ENCODE measurements at regions not wholly inside any gene's neighbourhood (a gene's known extent, or its start where the extent isn't known, plus 50 kb on each side); places are given as distances from the start of the nearest gene placed in this dataset.

DNA sequence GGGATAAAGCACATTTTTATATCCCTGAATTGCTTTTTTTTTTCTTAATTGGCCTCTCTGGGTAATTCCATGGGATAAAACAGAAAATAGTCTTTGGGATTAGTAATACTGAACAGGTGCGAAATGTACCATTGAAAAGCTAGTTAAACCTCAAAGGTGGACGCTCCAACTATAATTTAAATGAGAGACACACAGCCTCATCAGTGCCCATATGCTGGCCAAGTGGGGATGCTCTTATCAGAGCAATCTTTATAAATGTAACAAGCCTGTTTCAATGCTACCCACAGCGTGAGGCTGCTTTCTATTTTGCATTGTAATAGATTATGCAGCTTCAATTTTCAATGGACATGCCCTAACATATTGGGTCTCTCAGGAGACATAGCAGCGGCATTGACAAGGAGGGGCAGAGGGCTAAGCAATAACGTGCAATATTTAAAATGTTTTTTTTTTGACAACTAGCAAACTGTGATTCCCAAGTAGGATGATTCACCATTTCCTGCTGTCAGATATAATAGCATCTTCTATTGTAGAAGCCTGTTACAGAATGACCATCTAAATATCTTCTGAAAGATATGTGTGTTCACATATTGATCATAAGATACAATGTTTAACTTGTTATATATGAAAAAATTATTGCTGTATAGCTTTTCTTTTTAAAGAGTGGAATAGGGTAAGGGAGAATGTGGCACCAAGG lies 91.3 kb upstream of the BET1 start:
- TF ChIP-seq, protein P1, sequence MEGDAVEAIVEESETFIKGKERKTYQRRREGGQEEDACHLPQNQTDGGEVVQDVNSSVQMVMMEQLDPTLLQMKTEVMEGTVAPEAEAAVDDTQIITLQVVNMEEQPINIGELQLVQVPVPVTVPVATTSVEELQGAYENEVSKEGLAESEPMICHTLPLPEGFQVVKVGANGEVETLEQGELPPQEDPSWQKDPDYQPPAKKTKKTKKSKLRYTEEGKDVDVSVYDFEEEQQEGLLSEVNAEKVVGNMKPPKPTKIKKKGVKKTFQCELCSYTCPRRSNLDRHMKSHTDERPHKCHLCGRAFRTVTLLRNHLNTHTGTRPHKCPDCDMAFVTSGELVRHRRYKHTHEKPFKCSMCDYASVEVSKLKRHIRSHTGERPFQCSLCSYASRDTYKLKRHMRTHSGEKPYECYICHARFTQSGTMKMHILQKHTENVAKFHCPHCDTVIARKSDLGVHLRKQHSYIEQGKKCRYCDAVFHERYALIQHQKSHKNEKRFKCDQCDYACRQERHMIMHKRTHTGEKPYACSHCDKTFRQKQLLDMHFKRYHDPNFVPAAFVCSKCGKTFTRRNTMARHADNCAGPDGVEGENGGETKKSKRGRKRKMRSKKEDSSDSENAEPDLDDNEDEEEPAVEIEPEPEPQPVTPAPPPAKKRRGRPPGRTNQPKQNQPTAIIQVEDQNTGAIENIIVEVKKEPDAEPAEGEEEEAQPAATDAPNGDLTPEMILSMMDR (IDR thresholded peaks at IDR 0.05) = no peak
- TF ChIP-seq EP300 (IDR thresholded peaks at IDR 0.05) = no peak
- no peak for TF ChIP-seq POLR2A (IDR thresholded peaks at IDR 0.05)

All from tibial nerve (tissue), 4 donors.